AML-193 (cell line): ENCODE measurements at regions not wholly inside any gene's neighbourhood (a gene's known extent, or its start where the extent isn't known, plus 50 kb on each side); places are given as distances from the start of the nearest gene placed in this dataset.

Experiments
- DNase-seq, 2 experiments: peaks; one replicate each; lab custom pipeline; 2025; lab: John Stamatoyannopoulos, UW

GRCh38 chr20:33908336-33908735 lies 85.4 kb upstream of the RALY start:
- no peak for DNase-seq

DNA sequence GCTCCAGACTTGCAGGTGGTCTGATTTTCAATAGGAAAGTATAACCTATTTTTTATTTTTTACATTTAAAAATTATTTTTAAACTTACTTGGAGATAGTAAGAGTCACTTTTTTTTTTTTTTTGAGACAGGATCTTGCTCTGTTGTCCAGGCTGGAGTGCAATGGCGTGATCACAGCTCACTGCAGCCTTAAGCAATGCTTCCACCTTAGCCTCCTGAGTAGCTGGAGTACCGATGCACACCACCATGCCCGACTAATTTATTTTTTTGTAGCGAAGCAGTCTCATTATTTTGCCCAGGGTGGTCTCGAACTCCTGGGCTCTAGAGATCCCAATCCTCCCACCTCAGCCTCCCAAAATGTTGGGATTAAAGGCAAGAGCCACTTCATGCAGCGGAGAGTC lies 84.8 kb upstream of the RALY start:
- DNase-seq, result no peak

GRCh38 chr20:33909331-33909921 lies 84.3 kb upstream of the RALY start:
- peak in 1 of 2 experiments; percentile 18 for DNase-seq

GRCh38 chr20:33910056-33910455 lies 83.7 kb upstream of the RALY start:
- DNase-seq, result no peak

DNA sequence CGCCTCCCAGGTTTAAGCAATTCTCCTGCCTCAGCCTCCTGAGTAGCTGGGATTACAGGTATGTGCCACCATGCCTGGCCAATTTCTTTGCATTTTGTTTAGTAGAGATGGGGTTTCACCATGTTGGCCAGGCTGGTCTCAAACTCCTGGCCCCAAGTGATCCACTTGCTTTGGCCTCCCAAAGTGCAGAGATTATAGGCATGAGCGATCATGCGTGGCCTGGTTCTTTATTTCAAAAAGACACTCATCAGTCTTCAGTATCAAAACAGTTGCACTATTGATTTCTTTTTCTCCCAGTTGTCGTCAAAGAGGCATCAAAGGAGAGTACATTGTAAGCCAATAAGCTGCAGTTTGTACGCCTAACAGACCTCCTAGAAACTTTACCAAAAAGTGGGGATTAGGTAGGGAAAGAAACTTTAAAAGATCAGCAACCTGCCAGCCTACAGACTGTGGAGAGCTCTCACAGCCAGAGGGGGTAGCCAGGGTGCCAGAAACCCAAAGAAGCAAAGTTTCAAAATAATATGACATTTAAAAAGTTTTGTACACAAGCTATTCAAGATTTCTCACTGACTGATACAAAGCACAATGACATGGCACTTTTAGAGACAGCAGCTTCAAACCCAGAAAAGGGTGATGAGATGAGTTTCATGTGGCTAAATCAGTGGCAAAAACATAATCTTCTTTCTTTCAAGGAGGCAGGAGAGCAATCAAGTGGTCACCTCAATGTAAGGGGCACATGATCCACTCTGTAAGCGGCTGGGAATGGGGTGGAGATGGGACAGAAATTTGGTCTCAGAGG lies 83.0 kb upstream of the RALY start:
- no peak for DNase-seq

DNA sequence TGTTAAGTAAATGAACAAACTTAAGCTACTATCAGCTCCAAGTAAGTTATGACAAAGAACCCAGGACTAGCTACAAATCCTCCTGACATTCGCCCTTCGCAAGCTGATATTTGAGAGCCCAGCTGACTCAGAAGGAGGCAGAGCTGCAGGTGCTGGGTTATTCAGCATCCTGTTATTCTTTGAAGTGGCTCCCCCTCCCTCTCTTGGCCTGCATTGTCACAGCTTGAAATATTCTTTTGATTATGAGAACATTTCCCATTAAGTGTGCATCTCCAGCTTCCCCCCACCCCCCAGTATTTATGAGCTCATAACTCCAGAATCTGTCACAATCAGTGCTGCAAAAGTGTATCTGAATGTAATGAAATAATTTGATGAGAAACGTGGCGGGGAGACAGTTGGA lies 78.8 kb upstream of the RALY start:
- DNase-seq, result no peak

DNA sequence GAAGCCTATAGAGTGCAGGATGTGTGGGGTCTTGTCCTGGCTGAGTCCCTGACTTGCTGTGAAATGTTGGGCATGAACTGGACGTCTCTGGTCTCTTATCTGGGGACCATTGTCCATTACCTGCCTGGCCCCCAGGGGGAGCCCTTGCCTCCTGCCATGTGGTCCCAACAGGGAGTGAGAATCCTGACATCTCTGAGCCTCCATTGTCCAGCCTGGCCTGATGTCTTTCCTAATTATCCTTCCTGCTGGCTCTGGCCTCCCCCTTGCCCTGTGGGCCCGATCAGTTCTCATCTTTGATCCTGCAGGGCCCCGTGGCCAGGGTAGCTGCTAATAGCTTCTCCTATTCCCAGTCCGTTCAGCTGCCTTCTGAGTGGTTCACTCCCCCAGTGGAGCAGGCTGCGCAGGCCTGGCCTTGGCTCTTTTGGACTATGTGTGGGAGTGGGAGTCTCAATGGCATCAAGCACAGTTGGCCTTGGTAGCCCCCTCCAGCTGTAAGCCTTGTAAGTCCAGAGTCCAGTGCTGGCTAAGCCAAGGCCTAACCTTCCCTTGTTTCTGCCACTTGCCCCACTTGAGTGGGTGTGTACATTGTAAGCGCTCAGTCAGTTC lies 77.9 kb upstream of the RALY start:
- peak in 1 of 2 experiments; percentile 28 for DNase-seq

GRCh38 chr20:33916768-33917167 lies 76.9 kb upstream of the RALY start:
- no peak for DNase-seq

GRCh38 chr20:33917831-33918525 lies 75.7 kb upstream of the RALY start:
- no peak for DNase-seq

DNA sequence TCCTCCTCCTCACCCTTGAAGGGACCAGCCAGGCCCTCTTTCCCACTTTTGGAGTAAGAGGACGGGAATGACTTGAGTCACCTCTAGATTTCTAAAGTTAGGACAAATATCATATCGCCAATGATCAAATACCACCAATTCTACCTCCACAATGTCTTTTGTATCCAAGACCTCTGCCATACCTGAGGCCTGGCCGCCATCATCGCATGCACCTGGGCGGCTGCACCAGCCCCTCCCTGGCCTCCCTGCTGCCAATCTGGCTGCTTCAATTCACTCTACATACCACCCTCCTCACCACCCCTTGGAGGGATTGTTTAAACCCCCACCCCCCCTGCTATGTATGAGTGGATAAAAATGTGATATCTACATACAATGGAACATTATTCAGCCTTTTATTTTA lies 75.0 kb upstream of the RALY start:
- DNase-seq, result no peak

GRCh38 chr20:33919653-33920052 lies 74.1 kb upstream of the RALY start:
- DNase-seq, result peak; percentile 87 to 93

- no peak for DNase-seq
Measured at GRCh38 chr20:33922224-33922623, 71.5 kb upstream of the RALY start.

- DNase-seq, result no peak
Measured at GRCh38 chr20:33923740-33924139, 70.0 kb upstream of the RALY start.

DNA sequence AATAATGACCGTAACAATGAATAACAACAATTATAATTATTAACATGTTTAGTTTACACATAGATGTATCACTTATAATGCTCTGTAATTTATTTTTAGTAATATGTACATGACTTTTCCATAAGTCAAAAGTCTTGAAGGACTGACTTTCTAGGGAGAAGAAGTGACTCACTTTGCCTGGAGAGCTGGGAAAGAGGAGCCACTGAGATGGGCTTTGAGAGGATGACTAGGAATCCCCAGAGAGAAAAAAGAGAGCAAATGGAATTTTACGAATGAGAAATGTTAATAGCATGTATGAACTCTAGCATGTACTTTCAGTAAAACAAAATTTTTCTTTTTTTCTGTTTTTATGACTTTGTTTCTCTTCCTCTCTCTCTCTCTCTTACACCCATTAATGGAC lies 67.8 kb upstream of the RALY start:
- no peak for DNase-seq

DNA sequence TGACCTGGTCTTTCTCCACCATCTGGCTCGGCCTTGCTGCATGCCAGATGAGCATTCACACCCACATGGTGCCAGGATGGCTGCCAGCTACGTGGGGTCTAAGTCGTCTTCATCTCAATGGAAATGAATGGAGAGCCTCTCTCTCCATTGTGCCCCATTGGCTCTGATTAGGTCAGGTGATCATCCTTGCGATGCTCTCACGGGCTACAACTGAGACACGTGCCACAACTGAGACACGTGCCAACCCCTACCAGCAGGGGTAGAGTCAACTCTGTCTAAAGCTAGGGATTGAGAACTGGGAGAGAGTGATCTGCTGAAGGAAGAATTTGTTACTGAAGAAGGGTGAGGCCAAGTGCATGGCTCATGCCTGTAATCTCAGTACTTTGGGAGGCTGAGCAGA lies 67.3 kb upstream of the RALY start:
- DNase-seq, result no peak

DNA sequence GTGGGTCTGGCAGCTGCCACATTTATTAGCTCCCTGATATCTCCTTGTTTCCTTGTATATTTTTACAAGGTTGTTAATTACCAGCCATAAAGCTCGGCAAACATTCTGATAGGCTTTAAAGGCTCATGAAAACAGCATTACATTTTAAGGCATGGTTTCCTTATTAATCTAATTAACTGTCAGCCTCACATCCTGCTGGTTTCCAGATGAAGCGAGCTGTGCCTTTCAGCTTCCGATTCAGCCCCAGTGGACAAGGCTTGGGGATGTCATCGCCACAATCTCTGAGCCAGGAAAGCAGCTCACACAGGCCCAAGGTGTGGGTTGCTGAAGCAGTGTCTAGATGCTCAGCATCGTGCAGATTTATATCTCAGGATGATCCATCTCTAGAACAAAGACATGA lies 66.0 kb upstream of the RALY start:
- DNase-seq, result no peak

DNA sequence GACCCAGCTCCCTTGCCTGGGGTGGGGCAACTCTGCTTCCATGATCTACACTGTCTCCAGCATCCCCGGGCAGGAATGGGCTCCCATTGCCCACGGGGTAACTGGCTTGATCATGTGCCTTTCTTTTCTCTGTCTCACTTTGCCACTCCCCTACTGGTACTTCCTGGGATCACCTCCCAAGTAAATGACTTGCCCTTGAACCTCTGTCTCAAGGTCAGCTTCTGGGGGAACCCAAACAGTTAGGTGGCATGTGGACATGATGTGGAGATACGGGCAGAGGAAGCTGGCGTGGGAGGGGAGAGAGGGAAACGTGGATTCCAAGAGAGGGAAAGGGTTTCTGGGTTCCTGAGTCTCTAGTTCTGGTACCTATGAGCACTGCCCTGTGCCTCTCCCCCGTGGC lies 63.8 kb upstream of the RALY start:
- no peak for DNase-seq

GRCh38 chr20:33933469-33933909 lies 60.2 kb upstream of the RALY start:
- DNase-seq, result peak; percentile 8 to 26

DNA sequence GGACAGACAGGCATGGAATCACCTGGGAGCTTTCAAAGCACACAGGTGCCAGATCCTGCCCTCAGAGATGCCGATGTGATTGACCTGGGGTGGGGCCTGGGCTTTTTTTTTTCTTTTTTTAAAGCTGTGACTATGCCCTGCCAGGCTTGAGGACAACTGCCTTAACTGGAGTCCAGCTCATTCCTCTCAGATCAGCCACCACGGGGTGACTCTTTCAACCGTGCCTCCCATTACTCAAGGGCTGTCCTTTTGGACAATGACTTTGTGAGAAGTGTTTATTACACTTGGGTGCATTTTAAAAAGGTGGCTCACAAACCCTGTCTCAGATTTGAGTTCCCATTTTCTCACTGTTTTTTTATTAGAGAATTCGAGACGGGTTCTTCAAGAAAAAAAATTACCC lies 57.1 kb upstream of the RALY start:
- DNase-seq, result no peak

DNA sequence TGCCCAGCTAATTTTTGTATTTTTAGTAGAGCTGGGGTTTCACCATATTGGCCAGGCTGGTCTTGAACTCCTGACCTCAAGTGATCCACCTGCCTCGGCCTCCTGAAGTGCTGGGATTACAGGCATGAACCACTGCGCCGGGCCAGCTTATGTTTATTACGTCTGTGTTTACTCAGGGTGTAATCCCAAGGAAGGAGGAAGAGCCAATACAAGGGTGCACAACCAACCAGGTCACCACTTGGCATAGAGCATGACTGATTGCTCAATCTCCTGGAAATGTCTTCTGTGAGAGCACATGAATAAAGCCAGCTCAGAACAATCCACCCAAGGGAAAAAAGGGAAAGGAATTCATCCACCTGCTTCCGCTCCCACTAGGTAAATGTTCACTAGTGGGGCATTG lies 54.7 kb upstream of the RALY start:
- DNase-seq, result peak; percentile 26 to 30

GRCh38 chr20:33940666-33941065 lies 53.0 kb upstream of the RALY start:
- no peak for DNase-seq
